GM18519 (cell line): ENCODE measurements at regions not wholly inside any gene's neighbourhood (a gene's known extent, or its start where the extent isn't known, plus 50 kb on each side); places are given as distances from the start of the nearest gene placed in this dataset.

Experiments used
- ATAC-seq: cut with Tn5 transposase; IDR thresholded peaks from one replicate; pipeline ENCODE4 v1.9.1; 2021; ENCODE audit warnings: mild to moderate bottlenecking, moderate library complexity; ENCODE audit not compliant: unreplicated experiment, low FRiP score

DNA sequence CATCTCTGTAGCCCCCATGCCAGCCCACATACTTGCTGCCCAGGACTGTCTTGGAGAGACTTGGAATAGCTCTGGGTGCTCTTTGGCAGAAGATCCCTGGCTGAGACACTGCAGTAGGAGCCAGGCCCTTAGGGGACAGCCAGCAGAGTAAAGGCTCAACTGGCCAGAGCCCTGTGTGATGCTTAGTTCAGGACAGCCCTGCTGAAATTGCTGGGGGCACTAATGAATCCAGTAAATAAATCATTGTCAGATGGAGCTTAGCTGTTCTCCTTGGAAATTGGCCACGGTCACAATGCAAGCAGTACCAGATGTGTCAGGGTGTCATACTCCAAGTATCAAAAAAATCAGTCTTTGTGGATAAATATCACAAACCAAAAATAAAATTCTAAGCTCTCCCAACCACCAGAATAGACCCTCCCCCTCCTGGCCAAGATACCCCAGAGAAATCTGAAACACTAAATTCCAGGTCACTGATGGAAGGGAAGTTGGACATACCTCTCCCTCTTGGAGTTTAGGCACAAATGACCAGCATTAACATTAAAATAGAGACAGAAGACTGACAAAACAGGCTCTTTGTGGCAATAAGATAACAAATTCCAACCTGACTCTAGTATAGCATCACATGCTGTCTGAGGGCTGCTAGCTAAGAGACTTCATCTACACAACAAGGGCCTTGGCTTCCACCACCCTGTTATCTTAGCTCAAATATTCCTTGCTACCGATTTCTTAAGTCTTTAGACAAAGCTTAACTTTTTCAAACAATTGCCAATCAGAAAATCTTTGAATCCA, 83.2 kb upstream of the DNAH14 start:
- ATAC-seq, result no peak

DNA sequence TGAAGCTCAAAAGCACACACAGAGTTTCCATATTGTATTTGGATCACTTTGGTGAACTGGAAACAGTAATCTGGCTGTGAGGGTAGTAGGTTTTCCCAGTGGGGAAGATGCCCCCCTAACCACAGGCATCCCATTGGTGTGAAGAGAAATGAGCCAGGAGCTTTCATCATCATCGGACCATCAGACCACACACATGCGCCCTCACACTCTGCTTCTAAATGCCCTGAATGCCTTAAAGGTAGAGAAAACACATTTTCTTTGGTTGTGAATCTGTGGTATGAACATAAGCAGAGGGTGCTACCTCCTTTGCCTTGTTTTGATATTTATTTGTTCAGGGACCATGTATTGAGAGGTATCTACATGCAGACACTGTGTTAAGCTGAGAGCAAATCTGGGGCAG, 79.0 kb upstream of the DNAH14 start:
- no peak for ATAC-seq

DNA sequence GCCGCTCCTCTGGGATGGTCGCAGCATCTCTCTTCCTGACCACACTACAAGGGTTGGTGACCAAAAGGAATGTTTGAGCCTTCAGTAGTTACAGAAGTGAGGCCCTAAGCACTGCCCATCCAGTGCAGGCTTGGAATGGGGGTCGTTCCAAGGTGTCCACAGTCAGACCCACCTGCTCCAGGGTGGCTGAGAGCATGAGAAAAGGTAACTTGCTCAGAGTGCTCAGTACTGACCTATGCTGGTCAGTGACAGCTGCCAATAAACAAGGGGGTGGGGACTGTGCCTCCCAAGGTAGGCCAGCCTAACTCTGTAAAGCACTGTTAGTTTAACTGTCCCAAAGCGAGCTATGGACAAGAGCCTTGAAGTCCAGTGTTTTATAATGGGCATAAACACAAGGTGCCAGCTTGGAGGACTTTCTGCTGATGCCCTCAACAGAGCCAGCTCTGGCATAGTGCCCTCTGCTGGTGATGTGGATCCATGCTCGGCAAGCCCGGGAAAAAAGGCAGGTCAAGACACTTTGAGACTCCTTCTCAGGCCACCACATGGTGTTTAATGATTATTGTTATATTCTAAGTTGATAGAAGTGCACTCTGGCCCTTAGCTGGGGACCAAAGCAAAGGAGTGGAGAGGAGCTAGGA, 78.1 kb upstream of the DNAH14 start:
- peak; percentile 42 for ATAC-seq

DNA sequence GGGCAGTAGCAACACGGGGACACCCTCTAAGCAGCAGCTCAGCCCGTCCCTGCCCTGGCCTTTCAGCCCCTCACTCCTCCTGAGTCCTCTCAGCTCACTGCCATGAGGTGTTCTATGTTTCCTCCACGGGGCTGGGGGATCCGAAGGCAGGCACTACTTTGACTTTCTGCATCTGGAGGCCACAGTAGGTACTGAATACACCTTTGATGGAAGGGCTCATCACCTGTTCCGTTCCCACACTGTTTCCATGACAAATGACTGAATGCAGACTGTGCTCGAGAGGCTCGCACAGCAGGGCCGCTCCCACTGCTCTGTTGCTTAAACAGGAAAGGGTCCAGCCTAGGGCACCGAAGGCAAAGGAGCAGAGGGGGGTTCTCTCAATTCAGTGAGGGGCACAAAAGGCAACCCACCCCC, 77.6 kb upstream of the DNAH14 start:
- no peak for ATAC-seq

DNA sequence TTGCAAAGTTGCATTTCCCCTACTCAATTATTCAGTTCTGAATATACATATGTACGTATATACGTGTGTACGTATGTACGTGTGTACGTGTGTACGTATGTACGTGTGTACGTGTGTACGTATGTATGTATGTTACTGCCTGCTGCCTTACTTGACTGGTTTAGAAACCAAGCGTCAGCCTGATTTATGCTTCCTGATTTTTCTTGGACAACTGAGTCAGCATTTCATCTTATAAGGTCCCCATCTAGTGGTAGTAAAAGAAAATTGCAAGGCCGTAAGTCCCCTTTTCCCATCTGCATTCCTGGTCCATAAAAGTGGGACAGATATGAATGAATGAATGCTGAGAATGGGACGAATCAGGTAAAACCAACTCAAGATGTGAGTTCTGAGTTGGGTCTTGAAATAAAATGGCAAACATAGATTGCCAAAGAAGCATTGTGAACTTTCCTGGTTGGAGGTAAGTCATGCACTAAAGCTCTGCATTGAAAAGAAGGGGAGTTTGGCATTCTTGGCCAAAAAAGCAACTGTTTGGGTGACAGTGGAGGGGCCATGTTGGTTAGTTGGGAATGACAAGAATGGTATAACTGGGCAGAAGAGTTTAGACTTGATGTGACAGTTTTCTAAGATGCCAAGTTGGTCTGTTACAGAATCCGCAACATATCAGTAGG, 76.4 kb upstream of the DNAH14 start:
- no peak for ATAC-seq

DNA sequence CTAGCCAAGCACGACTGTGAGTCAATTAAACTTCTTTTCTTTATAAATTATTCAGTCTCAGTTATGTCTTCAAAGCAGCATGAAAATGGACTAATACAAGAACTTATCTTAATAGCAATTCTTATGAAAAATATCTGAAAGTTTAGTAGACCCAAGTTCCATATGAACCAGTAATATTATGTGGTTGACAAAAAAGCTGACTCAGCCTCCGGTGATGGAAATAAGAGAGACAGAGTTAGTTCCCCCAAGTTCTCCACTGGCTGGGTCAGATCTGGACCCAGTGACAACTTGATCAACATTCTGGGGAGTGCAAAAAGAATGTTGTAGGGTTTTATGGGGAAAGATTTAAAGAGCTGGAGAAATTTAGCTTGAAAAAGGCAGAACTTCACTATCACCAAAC, 72.5 kb upstream of the DNAH14 start:
- no peak for ATAC-seq

DNA sequence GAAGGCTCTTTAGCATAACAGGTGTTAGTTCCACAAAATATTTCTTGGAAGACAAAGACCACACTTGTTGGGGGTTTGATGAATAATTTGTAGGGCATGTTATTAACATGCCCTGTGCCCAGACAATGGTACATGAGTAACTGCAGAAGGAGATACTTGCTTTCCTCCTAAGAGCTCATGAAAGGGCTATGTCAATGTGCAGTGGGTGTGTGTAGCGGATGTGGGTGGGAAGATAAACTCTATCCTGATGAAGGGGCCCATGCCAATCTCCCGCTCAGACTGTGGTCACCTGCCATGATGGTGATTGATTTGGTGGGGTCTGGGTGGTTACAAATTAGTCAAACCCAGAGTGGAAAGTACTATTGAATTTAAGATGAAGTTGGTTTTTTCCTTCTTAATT, 69.8 kb upstream of the DNAH14 start:
- ATAC-seq, result no peak

DNA sequence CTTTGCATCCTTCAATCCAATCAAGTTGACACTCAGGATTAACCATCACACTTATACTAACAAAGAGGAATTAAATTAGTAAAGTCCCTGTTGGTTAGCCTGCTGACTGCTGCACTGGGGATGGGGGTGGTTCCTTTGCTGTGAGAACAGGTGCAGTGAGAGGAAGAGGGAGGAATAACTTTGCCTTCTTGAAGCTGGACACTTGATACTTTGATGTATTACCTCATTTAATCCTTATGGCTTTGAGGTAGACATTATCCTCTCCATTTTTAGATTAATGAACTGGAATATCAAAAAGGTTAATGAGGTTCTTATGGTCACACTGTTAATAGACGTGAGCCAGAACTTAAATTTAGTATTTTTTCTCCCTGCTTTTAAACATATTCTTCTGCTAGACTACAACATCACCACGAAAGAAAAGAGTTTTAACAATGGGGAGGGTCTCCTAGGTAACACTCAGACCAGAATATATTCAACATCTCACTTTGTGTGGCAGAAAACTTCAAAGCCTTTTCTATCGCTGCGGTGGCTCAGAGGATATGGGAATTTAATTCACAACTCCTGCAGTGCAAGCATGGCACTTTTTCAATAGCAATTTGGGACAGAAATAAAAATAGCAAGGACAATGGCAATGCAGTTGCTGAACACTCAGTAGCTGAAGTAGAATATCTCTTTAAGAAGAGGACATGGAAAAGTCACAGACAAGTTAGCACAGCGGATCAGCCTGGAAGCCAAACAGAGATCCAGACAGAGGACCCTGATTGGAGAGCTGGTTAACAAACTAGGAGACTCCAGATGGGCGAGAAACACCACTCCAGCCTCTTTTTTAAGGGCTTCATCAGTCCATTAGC, 68.8 kb upstream of the DNAH14 start:
- no peak for ATAC-seq

DNA sequence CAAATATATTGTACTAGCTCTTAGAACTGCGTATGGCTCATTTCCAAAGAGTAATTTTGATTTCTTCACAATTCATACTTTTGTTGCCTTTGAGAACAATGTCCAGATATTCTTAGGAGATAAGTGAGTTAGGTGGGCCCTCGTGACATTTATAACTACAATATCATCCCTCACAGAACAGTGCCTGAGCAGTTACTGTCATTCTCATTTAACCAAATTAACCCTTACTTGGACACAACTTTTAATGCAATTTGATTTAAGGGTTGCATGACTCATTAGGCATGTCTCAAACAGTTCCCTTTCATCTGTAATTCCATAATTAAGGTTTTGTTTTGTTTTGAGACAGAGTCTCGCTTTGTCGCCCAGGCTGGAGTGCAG, 68.1 kb upstream of the DNAH14 start:
- no peak for ATAC-seq

DNA sequence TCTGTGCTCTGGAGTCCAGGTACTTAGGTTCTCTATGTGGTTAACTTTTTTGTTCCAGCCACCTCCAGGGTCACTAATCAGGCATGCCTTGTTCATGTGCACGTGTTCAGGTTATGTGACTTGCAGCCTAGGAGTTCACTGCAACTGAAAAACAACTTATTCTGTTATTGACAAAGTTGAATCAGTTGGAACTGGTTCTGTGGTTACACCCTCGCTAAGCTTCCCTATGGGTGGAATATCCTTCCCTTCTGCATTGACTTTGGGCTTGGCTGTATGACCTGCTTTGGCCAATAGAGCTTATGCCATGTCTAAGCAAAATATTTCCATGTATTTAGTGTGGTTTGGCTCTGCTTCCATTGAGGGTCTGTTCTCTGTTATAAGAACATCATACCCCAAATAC, 66.0 kb upstream of the DNAH14 start:
- no peak for ATAC-seq

DNA sequence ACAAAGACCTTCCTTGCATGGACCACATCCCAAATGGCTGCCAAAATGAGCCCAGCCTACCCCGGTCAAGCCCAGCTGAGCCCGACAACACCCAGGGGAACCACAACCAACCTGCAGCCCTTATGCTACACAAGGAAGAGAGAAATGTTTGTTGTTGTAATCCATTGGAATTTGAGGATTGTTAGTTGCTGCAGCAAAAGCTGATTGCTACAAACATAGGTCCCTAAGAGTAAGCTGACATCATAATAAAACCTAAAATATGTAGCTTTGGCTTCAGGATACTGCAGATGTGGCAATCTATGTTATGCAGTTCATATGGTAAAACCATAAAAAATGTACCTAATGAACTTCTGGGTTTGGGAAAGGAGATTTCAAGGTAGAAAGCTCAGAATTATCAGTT, 65.5 kb upstream of the DNAH14 start:
- ATAC-seq, result no peak

DNA sequence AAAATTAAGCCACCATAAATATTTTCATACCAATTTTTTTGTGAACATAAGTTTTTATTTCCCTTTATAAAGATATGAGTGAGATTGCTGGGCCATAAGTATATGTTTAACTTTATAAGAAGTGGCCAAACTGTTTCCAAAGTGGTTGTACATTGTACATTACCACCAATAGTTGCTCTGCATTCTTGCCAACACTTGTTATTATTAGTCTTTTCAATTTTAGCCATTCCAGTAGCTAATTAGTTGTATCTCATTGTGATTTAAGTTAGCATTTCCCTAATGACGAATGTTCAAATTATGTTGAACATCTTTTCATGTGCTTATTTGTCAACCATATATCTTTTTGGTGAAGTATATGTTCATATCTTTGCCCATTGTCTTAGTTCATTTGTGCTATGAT, 64.0 kb upstream of the DNAH14 start:
- no peak for ATAC-seq

DNA sequence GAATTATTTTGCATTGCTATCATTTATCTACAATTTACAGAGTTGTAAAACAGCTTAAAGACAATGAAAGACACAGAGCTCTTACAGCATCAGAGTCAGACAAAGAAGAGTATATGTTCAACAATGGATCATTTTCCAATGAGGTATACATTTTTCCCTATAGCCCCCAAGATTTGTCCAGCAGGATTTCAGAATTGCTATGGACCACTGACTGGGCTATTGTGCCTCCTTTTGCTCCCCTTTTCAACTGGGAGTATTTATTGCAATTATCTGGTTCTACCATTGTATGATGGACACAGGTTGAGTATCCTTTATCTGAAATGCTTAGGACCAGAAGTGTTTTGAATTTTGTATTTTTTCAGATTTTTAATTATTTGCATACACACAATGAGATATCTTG, 62.5 kb upstream of the DNAH14 start:
- no peak for ATAC-seq

DNA sequence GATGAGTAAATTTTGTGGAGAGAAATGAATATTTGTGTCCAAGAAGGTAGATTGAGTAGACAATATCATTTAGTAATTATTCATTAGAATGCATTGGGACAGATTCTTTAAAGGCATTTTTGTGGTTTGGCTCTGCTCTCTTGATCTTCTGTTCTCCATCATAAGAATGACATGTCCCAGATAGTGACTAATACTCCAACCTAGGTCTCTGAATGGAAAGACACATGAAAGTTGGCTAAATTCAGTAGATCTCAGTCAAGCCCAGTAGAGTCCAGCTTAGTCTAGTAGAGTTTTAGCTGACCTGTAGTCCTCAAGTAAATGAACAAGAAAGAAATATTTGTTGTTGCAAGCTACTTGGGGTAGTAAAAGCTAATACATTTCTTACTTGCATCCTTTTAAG, 61.8 kb upstream of the DNAH14 start:
- ATAC-seq, result no peak

DNA sequence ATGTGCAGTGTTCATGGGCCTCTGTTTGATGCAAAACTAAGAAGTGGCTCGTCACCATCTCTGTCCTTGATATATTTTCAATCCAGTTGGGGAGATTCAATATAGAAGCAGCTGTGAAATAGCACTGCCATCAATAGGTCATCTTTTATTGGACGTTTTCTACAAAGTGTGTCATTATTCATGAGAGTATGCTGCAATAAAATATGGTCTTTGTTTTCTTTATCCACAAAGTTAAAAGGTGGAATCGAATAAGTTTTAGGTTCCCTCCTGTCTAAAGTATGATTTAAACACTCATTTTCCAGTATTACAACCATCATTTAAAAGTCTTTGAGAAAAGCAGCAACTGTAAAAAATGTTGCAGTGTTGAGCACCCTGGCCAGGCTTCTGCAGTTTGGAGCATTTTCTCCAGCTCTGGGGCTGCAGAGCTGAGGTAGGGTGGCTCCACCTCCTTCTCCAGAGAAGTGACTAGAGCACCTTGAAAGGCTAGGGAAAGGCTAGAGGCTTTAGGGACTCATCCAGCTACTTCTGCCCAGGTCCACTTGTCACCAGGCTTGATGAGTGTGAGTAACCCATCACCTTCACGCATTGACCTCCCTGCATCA, 56.5 kb upstream of the DNAH14 start:
- no peak for ATAC-seq

DNA sequence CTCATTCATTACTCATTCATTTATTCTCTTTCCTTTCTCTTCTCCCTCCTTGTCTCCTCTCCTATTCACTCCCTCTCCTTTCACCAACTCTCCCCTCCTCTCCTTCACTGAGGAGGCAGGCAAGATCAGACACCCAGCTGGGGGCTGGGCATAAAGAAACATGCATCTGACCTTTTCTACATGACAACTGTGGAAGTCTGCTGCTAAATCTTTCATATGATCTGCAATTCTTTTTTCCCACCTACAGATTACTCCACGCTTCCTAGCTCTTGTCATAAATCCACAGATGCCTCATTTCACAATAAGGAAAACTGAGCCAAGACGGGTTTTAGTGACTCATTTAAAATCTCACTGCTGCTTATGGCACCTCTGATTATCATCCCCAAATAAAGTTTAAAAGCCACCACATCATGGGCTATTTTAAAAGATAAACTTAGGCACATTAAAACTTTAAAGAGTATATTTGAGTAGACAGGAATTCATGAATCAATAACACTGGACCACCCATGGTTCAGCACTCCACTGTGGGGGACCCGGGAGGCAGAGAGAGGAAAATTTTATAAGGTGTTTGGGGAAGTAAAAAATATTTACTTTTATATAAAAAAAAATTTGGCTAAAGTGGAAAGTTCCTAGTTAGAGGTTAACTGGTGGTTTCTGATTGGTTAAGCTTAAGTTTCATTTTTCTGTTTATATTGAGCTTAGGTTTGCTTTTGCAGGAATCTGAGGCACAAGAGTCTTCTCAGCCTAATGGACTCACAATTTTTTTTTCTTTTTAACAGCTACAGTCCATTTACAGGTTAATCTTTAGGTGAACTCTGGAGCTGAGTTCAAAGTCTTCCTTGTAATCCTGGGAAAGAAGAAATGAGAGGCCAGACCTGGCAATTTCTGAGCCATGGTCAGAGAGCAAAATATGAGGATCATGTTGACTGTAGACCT, 55.8 kb upstream of the DNAH14 start:
- no peak for ATAC-seq

DNA sequence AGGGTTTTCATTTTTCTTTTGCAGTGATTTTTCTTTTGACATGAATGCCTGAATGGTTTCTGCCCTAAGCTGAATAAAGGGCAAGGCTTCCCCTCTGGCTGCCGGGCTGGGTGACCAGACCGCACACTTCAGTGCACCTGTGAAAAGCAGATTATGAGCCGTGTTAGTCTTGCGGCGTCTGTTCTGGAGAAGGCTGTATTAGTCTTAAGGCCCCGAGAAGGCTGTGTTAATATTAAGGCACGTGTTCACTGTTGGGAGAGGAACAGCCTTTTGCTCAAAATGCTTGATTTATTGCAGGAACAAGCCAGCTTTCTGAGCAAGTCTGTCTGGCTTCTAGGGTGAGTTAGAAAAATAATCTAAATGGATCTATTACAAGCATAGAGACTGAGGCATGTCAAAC, 54.7 kb upstream of the DNAH14 start:
- no peak for ATAC-seq

DNA sequence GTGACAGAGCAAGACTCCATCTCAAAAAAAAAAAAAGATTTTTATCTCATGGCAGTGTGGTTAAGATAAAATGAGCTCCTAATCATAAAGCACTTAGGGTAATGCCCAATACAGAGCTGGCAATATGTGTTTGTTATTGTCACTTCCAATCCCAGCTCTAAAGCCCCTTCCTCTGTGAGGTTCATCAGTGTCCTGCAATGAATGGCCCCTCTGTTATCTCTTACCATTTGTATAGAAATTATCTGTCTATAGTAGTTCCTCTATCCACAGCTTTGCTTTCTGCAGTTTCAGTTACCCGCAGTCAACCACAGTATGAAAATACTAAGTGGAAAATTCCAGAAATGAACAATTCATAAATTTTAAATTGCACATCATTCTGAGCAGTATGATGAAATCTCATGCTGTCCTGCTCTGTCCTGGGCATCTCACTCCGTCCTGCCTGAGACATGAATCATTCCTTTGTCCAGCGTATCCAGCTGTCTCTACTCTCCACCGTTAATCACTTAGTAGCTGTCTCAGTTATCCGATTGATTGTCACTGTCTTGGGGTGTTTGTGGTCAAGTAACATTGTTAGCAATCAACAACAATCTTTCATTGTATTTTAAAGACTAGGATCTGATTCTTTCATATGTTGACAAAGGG, 50.2 kb upstream of the DNAH14 start:
- no peak for ATAC-seq
